Mucosa of rectum (tissue), 2 donors: ENCODE measurements at regions not wholly inside any gene's neighbourhood (a gene's known extent, or its start where the extent isn't known, plus 50 kb on each side); places are given as distances from the start of the nearest gene placed in this dataset.

Source experiments
- H3K27ac ChIP-seq, 2 donors: one replicate each; pipeline ENCODE4 v1.7.0; 2013; ENCODE audit warnings: inconsistent platforms in 2 of 2, low read depth in 2 of 2, low read length in 2 of 2
- H3K27me3 ChIP-seq, 2 donors: one replicate each; pipeline ENCODE4 v1.7.0; 2013; ENCODE audit warnings: low read length in 2 of 2; ENCODE audit not compliant: control insufficient read depth in 2 of 2, insufficient read depth in 2 of 2
- H3K36me3 ChIP-seq, 2 donors: one replicate each; pipeline ENCODE4 v1.7.0; 2013; ENCODE audit warnings: low read length in 2 of 2; ENCODE audit not compliant: control insufficient read depth in 2 of 2, insufficient read depth in 2 of 2
- H3K4me1 ChIP-seq, 2 donors: one replicate each; pipeline ENCODE4 v1.7.0; 2013; ENCODE audit warnings: low read length in 2 of 2, mild to moderate bottlenecking in 1 of 2; ENCODE audit not compliant: control insufficient read depth in 2 of 2, insufficient read depth in 2 of 2
- H3K4me3 ChIP-seq, 2 donors: one replicate each; pipeline ENCODE4 v1.7.0; 2013; ENCODE audit warnings: low read length in 2 of 2
- H3K9ac ChIP-seq, 2 donors: one replicate each; pipeline ENCODE4 v1.7.0; 2013; ENCODE audit warnings: low read length in 2 of 2, low read depth in 1 of 2, mild to moderate bottlenecking in 1 of 2
- H3K9me3 ChIP-seq, 2 donors: one replicate each; pipeline ENCODE4 v1.7.0; 2013; ENCODE audit warnings: low read length in 2 of 2; ENCODE audit not compliant: control insufficient read depth in 2 of 2
- donor health status: healthy.
- donor health status: Normal muscosa, but diverticular disease.

- Histone ChIP-seq H3K9ac (no peak overlapping the region), H3K27ac (no peak overlapping the region), H3K4me1 (no peaks in the 10 kb centered on the region), H3K9me3 (no peaks in the 10 kb centered on the region), H3K36me3 (no peaks in the 10 kb centered on the region), H3K4me3 (no peak overlapping the region), H3K27me3 (no peaks in the 10 kb centered on the region)
Measured at GRCh38 chr9:38201844-38202243, 132.8 kb upstream of the SHB start.

- Histone ChIP-seq H3K9ac (no peak overlapping the region), H3K27ac (no peak overlapping the region), H3K9me3 (no peaks in the 10 kb centered on the region), H3K4me3 (no peak overlapping the region), H3K4me1 (no peaks in the 10 kb centered on the region), H3K27me3 (no peaks in the 10 kb centered on the region), H3K36me3 (no peaks in the 10 kb centered on the region)
Measured at GRCh38 chr9:38200431-38200830, 131.4 kb upstream of the SHB start.

DNA sequence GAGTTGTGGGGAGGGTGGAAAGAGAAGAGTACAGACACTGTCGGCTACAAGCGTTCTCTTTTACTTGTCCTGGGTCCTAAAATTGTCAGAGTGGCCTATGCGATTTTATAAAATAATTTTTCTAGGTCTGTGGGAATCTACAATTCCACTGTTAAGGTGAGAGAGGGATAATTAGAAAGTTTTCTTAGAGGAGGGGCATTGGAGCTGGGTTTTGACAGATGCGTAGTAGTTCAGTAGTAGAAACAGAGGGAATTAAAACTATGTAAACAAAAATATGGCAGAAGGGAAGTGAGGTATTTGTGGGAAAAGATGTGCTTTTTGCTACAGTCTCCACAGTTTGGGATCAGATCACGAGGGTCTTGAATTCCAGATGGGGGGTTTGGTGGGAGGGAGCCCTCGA is 129.1 kb upstream of the SHB start:
- H3K9ac ChIP-seq: no peak overlapping the region
- H3K27ac ChIP-seq: no peak overlapping the region
- H3K27me3 ChIP-seq: no peaks in the 10 kb centered on the region
- H3K4me3 ChIP-seq: no peak overlapping the region
- no peaks in the 10 kb centered on the region for H3K9me3 ChIP-seq
- H3K4me1 ChIP-seq: no peaks in the 10 kb centered on the region
- H3K36me3 ChIP-seq: no peaks in the 10 kb centered on the region

DNA sequence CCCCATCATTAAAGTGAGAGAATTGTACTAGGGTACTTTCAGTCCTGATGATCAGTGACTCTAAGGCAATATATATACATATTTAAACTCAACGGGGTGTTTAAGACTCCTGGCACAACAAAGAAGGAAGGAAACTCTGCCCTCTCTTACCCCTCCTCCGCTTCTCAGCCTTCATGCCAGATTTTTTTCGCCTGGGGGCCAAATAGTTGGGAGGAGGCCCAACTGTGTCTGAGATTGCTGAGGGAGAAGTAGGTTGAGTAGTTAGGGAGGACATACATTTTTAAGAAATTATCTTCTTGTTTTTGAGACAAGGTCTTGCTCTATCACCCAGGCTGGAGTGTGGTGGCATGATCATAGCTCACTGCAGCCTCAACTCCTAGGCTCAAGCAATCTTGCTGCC is 127.7 kb upstream of the SHB start:
- no peaks in the 10 kb centered on the region for H3K27me3 ChIP-seq
- H3K27ac ChIP-seq: no peak overlapping the region
- no peaks in the 10 kb centered on the region for H3K36me3 ChIP-seq
- no peak overlapping the region for H3K9ac ChIP-seq
- H3K9me3 ChIP-seq: no peaks in the 10 kb centered on the region
- no peaks in the 10 kb centered on the region for H3K4me1 ChIP-seq
- H3K4me3 ChIP-seq: no peak overlapping the region

DNA sequence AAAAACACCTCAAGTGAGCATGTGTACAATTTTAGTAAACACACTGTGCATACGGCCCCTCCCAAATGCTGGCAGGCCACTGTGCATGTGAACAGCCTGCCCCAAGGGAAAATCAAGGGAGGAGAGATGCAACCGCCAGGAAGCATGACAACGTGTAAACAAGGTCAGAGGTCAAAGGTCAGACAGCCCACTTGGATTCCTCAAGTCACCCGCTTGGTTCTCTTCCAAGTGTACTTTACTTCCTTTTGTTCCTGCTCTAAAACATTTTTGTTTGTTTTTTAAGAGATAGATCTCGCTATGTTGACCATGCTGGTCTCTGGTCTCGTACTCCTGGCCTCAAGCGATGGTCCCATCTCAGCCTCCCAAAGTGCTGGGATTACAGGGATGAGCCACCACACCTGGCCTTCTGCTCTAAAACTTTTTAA is 126.7 kb upstream of the SHB start:
- no peaks in the 10 kb centered on the region for H3K27me3 ChIP-seq
- H3K4me3 ChIP-seq: no peak overlapping the region
- no peaks in the 10 kb centered on the region for H3K9me3 ChIP-seq
- no peaks in the 10 kb centered on the region for H3K4me1 ChIP-seq
- no peaks in the 10 kb centered on the region for H3K36me3 ChIP-seq
- H3K27ac ChIP-seq: no peak overlapping the region
- no peak overlapping the region for H3K9ac ChIP-seq

GRCh38 chr9:38194870-38195269 is 125.8 kb upstream of the SHB start:
- H3K4me1 ChIP-seq: no peaks in the 10 kb centered on the region
- no peaks in the 10 kb centered on the region for H3K27me3 ChIP-seq
- no peak overlapping the region for H3K27ac ChIP-seq
- H3K9me3 ChIP-seq: no peaks in the 10 kb centered on the region
- H3K36me3 ChIP-seq: no peaks in the 10 kb centered on the region
- no peak overlapping the region for H3K4me3 ChIP-seq
- H3K9ac ChIP-seq: no peak overlapping the region

DNA sequence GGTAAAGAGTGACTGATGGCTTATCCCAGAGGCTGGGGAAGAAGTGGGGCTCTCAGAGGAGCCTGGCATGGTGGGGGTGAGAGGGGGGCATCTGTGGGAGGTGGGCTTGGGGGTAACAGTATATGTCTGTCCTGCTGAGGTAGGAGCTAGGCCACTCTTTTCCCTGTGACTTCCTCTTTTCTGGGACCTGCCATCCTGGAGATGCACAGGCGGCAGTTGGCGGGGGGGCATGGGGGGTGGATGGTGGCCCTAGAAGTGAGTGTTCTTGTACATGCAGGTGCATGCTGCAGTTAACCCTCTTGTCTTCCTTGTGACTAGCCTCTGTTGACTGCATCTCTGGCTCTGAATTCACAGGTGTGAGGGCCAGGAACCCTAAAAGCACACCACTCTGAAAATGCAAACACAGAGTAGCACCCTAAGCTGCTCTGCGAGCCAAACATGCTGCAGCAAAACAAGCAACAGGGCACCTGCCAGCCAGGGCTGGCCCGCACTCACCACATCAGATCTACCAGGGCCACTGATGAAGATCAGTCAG is 123.8 kb upstream of the SHB start:
- H3K9me3 ChIP-seq: no peaks in the 10 kb centered on the region
- H3K4me3 ChIP-seq: no peak overlapping the region
- H3K27ac ChIP-seq: no peak overlapping the region
- H3K9ac ChIP-seq: no peak overlapping the region
- H3K27me3 ChIP-seq: no peaks in the 10 kb centered on the region
- H3K4me1 ChIP-seq: no peaks in the 10 kb centered on the region
- H3K36me3 ChIP-seq: no peaks in the 10 kb centered on the region

DNA sequence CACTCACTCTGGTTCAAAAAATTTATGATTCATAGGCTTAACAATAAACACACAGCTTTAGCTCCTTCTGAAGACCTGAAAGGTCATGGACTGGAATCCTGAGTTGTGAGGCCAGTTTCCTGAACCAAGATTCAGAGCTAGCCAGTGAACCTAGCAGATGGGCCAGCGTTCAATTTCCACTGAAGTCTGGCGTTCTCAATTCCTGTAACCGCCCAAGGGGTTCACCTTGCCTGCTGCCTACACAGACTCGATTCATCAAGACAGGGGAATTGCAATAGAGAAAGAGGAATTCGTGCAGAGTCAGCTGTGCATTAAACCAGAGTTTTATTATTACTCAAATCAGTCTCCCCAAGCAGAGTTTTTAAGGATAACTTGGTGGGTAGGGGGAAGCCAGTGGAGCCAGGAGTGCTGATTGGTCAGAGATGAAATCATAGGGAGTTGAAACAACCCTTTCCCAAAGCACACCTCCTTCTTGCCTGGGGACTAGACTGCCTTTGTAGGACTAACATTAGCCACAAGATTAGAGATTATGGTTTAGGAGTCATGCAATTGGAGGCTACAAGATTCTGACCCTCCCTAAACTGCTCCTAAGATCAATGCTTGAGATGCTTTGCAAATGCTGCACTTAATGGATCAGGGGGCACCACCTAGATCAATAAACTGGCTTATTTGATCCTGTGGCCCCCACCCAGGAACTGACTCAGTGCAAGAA is 117.5 kb upstream of the SHB start:
- no peaks in the 10 kb centered on the region for H3K9me3 ChIP-seq
- no peaks in the 10 kb centered on the region for H3K36me3 ChIP-seq
- H3K4me3 ChIP-seq: no peak overlapping the region
- no peaks in the 10 kb centered on the region for H3K27me3 ChIP-seq
- H3K4me1 ChIP-seq: no peaks in the 10 kb centered on the region
- H3K27ac ChIP-seq: no peak overlapping the region
- no peak overlapping the region for H3K9ac ChIP-seq

DNA sequence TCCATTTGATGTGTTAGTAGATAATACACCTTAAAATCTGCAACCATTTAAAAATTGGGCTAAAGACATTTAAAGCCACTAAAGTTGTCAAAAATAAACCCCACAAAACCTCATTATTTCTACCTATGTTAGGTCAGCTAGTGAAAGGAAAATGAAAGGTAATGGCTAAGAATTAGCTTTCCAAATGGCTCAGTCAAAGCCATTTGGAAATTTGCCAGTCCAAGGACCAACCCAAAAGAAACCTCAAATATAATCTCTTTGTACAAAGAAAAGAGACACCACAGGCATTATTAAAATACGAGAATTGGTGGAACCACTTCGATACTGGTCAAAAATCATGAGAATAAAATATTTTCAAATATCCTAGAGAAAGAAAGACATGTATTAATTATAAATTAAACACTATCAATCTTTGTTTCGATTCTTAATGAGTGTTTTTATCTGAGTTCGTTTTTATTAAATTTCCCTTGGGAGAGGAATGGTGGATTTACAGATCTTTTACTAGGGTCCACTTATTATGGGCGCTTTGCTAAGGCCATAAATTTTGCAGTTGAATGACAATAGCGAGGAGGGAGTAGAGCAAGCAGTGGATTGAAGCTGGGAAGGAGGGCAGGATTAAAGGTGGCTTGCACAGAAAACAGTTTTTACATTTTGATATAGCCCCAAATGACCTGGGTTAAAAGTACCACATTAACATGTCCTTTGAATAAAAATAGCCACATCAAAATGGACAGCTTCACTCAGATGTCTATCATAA is 116.8 kb upstream of the SHB start:
- no peak overlapping the region for H3K9ac ChIP-seq
- no peaks in the 10 kb centered on the region for H3K4me1 ChIP-seq
- H3K4me3 ChIP-seq: no peak overlapping the region
- H3K36me3 ChIP-seq: no peaks in the 10 kb centered on the region
- no peaks in the 10 kb centered on the region for H3K27me3 ChIP-seq
- no peak overlapping the region for H3K27ac ChIP-seq
- H3K9me3 ChIP-seq: no peaks in the 10 kb centered on the region

GRCh38 chr9:38183994-38184568 is 115.1 kb upstream of the SHB start:
- no peak overlapping the region for H3K9ac ChIP-seq

More at GRCh38 chr9:38183994-38184568, 115.1 kb upstream of the SHB start:
- Histone ChIP-seq H3K4me3 (no peak overlapping the region), H3K9me3 (no peaks in the 10 kb centered on the region), H3K27me3 (no peaks in the 10 kb centered on the region), H3K27ac (no peak overlapping the region), H3K36me3 (no peaks in the 10 kb centered on the region), H3K4me1 (no peaks in the 10 kb centered on the region)
